ENCODE measurements at regions not wholly inside any gene's neighbourhood (a gene's known extent, or its start where the extent isn't known, plus 50 kb on each side); places are given as distances from the start of the nearest gene placed in this dataset.

- DNase-seq, result no peak
Measured at GRCh38 chr9:29778281-29778849, 2205.1 kb upstream of the C9orf72 start.

- DNase-seq, result no peak
Measured at GRCh38 chr9:29793970-29794369, 2220.7 kb upstream of the C9orf72 start.

- no peak for DNase-seq
Measured at GRCh38 chr9:29796291-29796952, 2223.1 kb upstream of the C9orf72 start.

GRCh38 chr9:29798599-29798998, 2225.3 kb upstream of the C9orf72 start:
- no peak for DNase-seq

- no peak for DNase-seq
Measured at GRCh38 chr9:29799227-29799626, 2225.9 kb upstream of the C9orf72 start.

- DNase-seq, result no peak
Measured at GRCh38 chr9:29800821-29801220, 2227.5 kb upstream of the C9orf72 start.

- no peak for DNase-seq
Measured at GRCh38 chr9:29802454-29802853, 2229.2 kb upstream of the C9orf72 start.

- no peak for DNase-seq
Measured at GRCh38 chr9:29806937-29807618, 2233.8 kb upstream of the C9orf72 start.

GRCh38 chr9:29816954-29817703, 2243.8 kb upstream of the C9orf72 start:
- no peak for DNase-seq

- DNase-seq, result no peak
Measured at GRCh38 chr9:29822458-29822857, 2249.2 kb upstream of the C9orf72 start.

GRCh38 chr9:29826421-29826820, 2253.1 kb upstream of the C9orf72 start:
- no peak for DNase-seq

- DNase-seq, result peak; percentile 32
Measured at GRCh38 chr9:29830821-29831220, 2257.5 kb upstream of the C9orf72 start.

GRCh38 chr9:29838491-29839020, 2265.3 kb upstream of the C9orf72 start:
- no peak for DNase-seq

GRCh38 chr9:29844251-29844650, 2271.0 kb upstream of the C9orf72 start:
- no peak for DNase-seq

- DNase-seq, result no peak
Measured at GRCh38 chr9:29850664-29851063, 2277.4 kb upstream of the C9orf72 start.

- no peak for DNase-seq
Measured at GRCh38 chr9:29861803-29862202, 2288.5 kb upstream of the C9orf72 start.

GRCh38 chr9:29865764-29866313, 2292.6 kb upstream of the C9orf72 start:
- DNase-seq, result no peak

- no peak for DNase-seq
Measured at GRCh38 chr9:29866556-29866955, 2293.3 kb upstream of the C9orf72 start.

GRCh38 chr9:29873579-29873978, 2300.3 kb upstream of the C9orf72 start:
- DNase-seq, result no peak

GRCh38 chr9:29875547-29875946, 2302.3 kb upstream of the C9orf72 start:
- DNase-seq, result no peak

- no peak for DNase-seq
Measured at GRCh38 chr9:29882767-29883166, 2309.5 kb upstream of the C9orf72 start.

- no peak for DNase-seq
Measured at GRCh38 chr9:29906065-29906464, 2332.8 kb upstream of the C9orf72 start.

- DNase-seq, result no peak
Measured at GRCh38 chr9:29928072-29928471, 2354.8 kb upstream of the C9orf72 start.
